Esophagus (tissue), 2 donors: ENCODE measurements at regions not wholly inside any gene's neighbourhood (a gene's known extent, or its start where the extent isn't known, plus 50 kb on each side); places are given as distances from the start of the nearest gene placed in this dataset.

ENCODE experiments used
- H3K27ac ChIP-seq, 2 donors: one replicate each; pipeline ENCODE4 v1.5.1; 2013; ENCODE audit warnings: low read depth in 2 of 2, mild to moderate bottlenecking in 2 of 2, inconsistent platforms in 1 of 2, low read length in 1 of 2, moderate library complexity in 1 of 2
- H3K27me3 ChIP-seq, 2 donors: one replicate each; pipeline ENCODE4 v1.6.1; 2013; ENCODE audit warnings: low read length in 2 of 2, control low read depth in 1 of 2, mild to moderate bottlenecking in 1 of 2; ENCODE audit not compliant: insufficient read depth in 2 of 2, control insufficient read depth in 1 of 2
- H3K36me3 ChIP-seq, 2 donors: one replicate each; pipeline ENCODE4 v1.6.1; 2013; ENCODE audit warnings: low read length in 1 of 2; ENCODE audit not compliant: control insufficient read depth in 2 of 2, insufficient read depth in 2 of 2
- H3K4me1 ChIP-seq, 2 donors: one replicate each; pipeline ENCODE4 v1.6.1; 2013; ENCODE audit warnings: low read length in 1 of 2; ENCODE audit not compliant: control insufficient read depth in 2 of 2, insufficient read depth in 2 of 2
- H3K4me3 ChIP-seq, 2 donors: one replicate each; pipeline ENCODE4 v1.5.1; 2013; ENCODE audit warnings: low read length in 2 of 2, mild to moderate bottlenecking in 2 of 2, low read depth in 1 of 2, moderate library complexity in 1 of 2
- H3K9me3 ChIP-seq, 2 donors: one replicate each; pipeline ENCODE4 v1.6.1; 2013; ENCODE audit warnings: mild to moderate bottlenecking in 2 of 2, low read depth in 1 of 2, low read length in 1 of 2, moderate library complexity in 1 of 2; ENCODE audit not compliant: control insufficient read depth in 2 of 2, insufficient read depth in 1 of 2
- WGBS, 2 donors: extraction: QIAGEN DNeasy Blood & Tissue Kit; methylation state at CpG; one replicate each; pipeline ENCODE4 v1.1.7; 2013; 5-methylcytosine and 5-hydroxymethylcytosine counted together
- donor health status: healthy with polysubstance abuse.
- donor health status: Bipolar disorder and iron deficiency.

DNA sequence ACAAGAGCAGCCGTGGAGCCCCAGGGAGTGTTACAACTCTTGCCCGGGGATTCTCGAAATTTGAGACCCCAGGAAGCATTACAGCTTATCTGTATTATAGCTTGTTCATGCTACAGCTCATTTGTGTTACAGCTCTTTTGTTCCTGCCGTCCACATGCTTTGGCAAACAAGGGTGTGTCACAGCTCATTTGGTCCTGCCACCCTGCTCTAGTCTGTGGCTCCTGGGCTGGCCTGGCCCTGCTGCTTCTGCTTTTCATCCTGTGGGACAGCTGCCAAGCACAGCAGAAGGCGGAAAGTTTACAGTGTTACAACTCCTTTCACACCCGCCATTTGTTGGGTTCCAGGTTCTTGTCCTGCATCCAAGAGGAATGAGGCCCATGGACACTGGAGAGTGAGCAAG is 685.0 kb downstream of the SLCO4C1 start:
- Histone ChIP-seq H3K9me3 (peaks cover 0 to 3% of the 10 kb centered on the region in 2 donors), H3K27ac (no peak overlapping the region), H3K4me1 (no peaks in the 10 kb centered on the region), H3K4me3 (no peak overlapping the region), H3K36me3 (no peaks in the 10 kb centered on the region), H3K27me3 (no peaks in the 10 kb centered on the region)
- WGBS, 2 donors: 53 to 59% methylated on average over 6 of the region's 6 CpGs

DNA sequence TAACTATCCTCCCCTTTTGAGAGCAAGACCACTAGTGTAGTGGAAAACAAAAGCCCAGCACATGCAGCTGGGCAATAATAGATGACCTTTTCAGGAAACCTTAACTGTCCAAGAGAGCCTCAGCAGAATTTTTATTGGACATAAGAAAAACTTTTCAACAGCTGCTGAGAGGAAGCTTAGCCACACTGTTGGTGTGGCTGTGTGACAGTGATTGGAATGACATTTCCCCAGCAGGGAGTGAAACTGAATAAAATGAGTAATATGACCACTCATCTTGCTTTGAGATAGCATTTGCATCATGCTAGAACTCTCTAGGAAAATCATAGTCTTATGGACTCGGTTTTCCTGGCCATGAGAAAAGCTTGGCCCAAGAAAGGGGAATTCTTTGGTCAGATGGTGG is 687.8 kb downstream of the SLCO4C1 start:
- 47 to 48% methylated on average over 1 of the region's 1 CpG for WGBS, 2 donors
- Histone ChIP-seq H3K36me3 (no peaks in the 10 kb centered on the region), H3K4me3 (no peak overlapping the region), H3K27ac (no peak overlapping the region), H3K4me1 (no peaks in the 10 kb centered on the region), H3K9me3 (peaks cover 0 to 3% of the 10 kb centered on the region in 2 donors), H3K27me3 (no peaks in the 10 kb centered on the region)

DNA sequence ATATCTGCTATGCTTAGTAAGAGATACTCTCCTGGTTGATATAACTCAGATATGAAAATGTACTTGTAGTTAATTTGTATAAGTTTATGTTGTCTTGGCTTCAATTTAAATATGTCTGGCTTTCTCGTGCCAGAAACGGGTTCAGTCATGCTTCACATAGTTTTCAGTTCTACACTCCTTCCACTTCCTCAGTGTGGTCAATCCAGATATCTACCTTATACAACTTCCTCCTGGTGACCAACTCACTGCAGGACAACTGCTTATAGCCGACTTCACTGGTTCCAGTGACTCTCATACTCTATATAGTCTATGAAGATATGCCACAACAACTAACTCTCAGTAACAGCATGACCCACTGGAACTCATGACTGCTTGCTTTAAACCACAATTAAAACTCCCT is 690.4 kb downstream of the SLCO4C1 start:
- no peaks in the 10 kb centered on the region for H3K36me3 ChIP-seq
- WGBS, 2 donors: 73 to 77% methylated on average over 3 of the region's 3 CpGs
- no peaks in the 10 kb centered on the region for H3K4me1 ChIP-seq
- H3K27ac ChIP-seq: no peak overlapping the region
- no peak overlapping the region for H3K4me3 ChIP-seq
- H3K9me3 ChIP-seq: peaks cover 0 to under 1% of the 10 kb centered on the region in 2 donors
- H3K27me3 ChIP-seq: no peaks in the 10 kb centered on the region

DNA sequence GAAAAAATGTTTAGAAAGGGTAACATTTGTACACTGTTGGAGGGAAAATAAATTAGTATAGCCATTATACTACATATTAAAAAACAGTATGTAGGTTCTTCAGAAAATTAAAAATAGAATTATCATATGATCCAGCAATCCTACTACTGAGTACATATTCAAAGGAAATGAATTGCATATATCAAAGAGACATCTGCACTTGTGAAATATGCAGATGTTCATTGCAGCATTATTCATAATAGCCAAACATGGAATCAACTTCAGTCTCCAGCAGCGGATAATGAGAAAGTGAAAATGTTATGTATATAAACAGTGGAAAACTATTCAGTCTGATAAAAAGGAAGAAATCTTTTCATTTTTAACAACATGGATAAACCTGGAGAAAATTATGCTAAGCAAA is 695.5 kb downstream of the SLCO4C1 start:
- Histone ChIP-seq H3K36me3 (no peaks in the 10 kb centered on the region), H3K27me3 (no peaks in the 10 kb centered on the region), H3K27ac (no peak overlapping the region), H3K4me3 (no peak overlapping the region), H3K9me3 (no peaks in the 10 kb centered on the region), H3K4me1 (no peaks in the 10 kb centered on the region)
- WGBS, 2 donors: 81 to 88% methylated on average over 1 of the region's 1 CpG

DNA sequence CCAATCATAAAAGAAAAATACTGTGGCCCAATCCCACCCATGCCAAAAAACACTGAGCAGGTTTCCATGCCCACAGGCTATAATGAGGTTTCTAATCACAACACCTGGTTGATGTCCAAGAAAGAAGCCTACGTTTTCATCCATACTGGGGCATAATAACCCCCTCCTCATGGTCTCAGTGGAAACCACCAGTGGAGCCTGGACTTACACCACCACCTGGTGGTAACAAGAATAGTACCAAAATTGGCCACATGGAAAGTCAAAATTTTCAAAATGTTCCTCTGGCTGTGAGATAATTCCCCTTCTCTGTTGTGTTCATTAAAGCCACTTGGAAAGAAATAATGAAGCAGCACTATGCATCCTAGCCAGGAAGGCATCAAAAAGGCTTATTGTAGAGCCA is 687.3 kb upstream of the ST8SIA4 start:
- Histone ChIP-seq H3K4me1 (no peaks in the 10 kb centered on the region), H3K27me3 (no peaks in the 10 kb centered on the region), H3K9me3 (peaks cover 3 to 6% of the 10 kb centered on the region in 2 donors), H3K4me3 (no peak overlapping the region), H3K36me3 (no peaks in the 10 kb centered on the region), H3K27ac (no peak overlapping the region)
- 30 to 31% methylated on average over 1 of the region's 1 CpG for WGBS, 2 donors

DNA sequence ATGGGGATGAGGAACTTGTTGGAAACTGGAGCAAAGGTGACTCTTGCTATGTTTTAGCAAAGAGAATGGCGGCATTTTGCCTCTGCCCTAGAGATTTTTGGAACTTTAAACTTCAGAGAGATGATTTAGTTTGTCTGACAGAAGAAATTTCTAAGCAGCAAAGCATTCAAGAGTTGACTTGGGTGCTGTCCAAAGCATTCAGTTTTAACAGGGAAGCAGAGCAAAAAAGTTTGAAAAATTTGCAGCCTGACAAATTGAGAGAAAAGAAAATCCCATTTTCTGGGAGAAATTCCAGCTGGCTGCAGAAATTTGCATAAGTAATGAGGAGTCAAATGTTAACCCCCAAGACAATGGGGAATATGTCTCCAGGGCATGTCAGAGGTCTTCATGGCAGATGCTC is 682.3 kb upstream of the ST8SIA4 start:
- no peaks in the 10 kb centered on the region for H3K27me3 ChIP-seq
- no peaks in the 10 kb centered on the region for H3K4me1 ChIP-seq
- H3K36me3 ChIP-seq: no peaks in the 10 kb centered on the region
- H3K9me3 ChIP-seq: peaks cover 0 to 3% of the 10 kb centered on the region in 2 donors
- 51 to 80% methylated on average over 1 of the region's 1 CpG for WGBS, 2 donors
- H3K4me3 ChIP-seq: no peak overlapping the region
- no peak overlapping the region for H3K27ac ChIP-seq

DNA sequence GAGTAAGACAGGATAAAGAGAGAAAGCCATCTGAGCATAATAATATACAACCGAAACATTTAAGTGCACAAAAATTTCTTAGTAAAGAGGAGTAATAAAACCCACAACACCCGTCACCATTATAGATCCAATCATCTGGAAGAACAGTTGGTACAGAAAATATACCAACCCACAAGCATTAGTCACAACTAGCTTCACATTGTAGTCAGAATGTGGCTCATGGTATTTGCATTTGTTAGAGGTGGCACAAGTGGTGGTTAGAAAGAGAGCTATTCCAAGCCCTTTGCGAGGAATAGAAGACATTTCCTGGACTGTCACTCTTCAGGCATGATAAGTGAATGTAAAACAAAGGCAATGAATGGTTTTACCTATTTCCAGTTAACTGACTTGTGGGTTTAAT is 677.5 kb upstream of the ST8SIA4 start:
- 89 to 97% methylated on average over 3 of the region's 3 CpGs for WGBS, 2 donors

DNA sequence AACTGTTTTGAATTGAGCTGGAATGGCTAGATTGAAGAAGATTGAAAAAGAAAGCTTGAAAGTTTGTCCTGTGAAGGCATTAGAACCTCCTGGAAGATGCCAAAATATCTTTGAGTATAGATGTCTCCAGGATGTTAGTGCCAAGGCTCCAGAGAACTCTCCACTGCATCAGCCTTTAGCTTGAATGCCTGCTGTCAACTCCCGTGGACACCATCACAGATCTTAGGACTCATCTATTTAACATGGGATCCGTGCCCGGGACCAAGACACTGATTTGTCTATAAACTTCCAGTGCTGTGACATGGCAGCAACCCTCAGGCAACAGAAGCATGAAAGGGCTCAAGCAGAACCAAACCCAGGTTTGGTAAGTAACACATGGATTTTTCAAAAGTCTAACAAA is 670.9 kb upstream of the ST8SIA4 start:
- no peaks in the 10 kb centered on the region for H3K4me1 ChIP-seq
- no peaks in the 10 kb centered on the region for H3K36me3 ChIP-seq
- H3K9me3 ChIP-seq: no peaks in the 10 kb centered on the region
- 81 to 83% methylated on average over 3 of the region's 3 CpGs for WGBS, 2 donors
- H3K4me3 ChIP-seq: no peak overlapping the region
- no peak overlapping the region for H3K27ac ChIP-seq
- no peaks in the 10 kb centered on the region for H3K27me3 ChIP-seq

More for the DNA sequence above, 677.5 kb upstream of the ST8SIA4 start:
- no peaks in the 10 kb centered on the region for H3K27me3 ChIP-seq
- H3K36me3 ChIP-seq: no peaks in the 10 kb centered on the region
- no peaks in the 10 kb centered on the region for H3K4me1 ChIP-seq
- no peak overlapping the region for H3K27ac ChIP-seq
- H3K9me3 ChIP-seq: peaks cover 0 to 1% of the 10 kb centered on the region in 2 donors
- H3K4me3 ChIP-seq: no peak overlapping the region

DNA sequence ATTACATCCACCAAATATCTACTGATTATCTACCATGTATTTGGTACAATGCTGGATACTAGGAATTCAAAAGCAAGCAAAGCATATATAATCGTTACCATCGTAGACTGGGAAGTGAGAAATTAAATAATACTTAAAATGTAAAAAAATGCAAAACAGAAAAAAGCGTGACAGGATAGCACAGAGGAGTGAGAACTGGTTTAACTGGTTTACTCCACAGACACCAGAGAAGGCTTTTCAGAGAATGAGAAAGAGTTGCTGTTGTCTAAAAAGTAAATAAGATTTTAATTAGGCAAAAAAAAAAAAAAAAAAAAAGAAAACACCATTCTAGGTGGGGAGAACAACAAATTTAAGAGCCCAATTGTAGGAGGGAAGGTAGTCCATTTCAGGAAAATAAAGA is 657.9 kb upstream of the ST8SIA4 start:
- H3K9me3 ChIP-seq: no peaks in the 10 kb centered on the region
- H3K4me1 ChIP-seq: no peaks in the 10 kb centered on the region
- H3K27ac ChIP-seq: no peak overlapping the region
- no peak overlapping the region for H3K4me3 ChIP-seq
- WGBS, 2 donors: 60 to 64% methylated on average over 3 of the region's 3 CpGs
- no peaks in the 10 kb centered on the region for H3K27me3 ChIP-seq
- no peaks in the 10 kb centered on the region for H3K36me3 ChIP-seq

DNA sequence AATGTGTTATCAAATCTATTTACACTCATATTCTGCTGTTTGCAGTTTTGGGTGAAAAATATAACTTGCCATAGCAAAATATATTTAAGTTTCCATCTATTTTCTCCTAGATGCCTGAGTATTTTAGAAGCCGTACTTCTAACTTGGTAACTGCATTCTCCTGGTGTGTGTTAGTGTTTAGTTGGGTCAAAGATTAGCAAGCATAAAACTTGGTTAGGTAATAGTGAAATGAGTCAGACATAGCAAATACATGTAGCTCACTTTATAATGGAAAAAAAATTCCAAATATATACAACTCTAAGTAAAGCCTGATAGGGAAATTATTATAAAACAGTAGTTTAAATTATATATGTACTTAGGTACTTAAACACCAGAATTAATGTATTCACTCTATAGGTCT is 640.7 kb upstream of the ST8SIA4 start:
- no peaks in the 10 kb centered on the region for H3K36me3 ChIP-seq
- H3K27ac ChIP-seq: no peak overlapping the region
- H3K4me1 ChIP-seq: no peaks in the 10 kb centered on the region
- H3K27me3 ChIP-seq: no peaks in the 10 kb centered on the region
- H3K4me3 ChIP-seq: no peak overlapping the region
- WGBS, 2 donors: 86 to 87% methylated on average over 1 of the region's 1 CpG
- H3K9me3 ChIP-seq: no peaks in the 10 kb centered on the region
